ENCODE measurements at regions not wholly inside any gene's neighbourhood (a gene's known extent, or its start where the extent isn't known, plus 50 kb on each side); places are given as distances from the start of the nearest gene placed in this dataset.

DNA sequence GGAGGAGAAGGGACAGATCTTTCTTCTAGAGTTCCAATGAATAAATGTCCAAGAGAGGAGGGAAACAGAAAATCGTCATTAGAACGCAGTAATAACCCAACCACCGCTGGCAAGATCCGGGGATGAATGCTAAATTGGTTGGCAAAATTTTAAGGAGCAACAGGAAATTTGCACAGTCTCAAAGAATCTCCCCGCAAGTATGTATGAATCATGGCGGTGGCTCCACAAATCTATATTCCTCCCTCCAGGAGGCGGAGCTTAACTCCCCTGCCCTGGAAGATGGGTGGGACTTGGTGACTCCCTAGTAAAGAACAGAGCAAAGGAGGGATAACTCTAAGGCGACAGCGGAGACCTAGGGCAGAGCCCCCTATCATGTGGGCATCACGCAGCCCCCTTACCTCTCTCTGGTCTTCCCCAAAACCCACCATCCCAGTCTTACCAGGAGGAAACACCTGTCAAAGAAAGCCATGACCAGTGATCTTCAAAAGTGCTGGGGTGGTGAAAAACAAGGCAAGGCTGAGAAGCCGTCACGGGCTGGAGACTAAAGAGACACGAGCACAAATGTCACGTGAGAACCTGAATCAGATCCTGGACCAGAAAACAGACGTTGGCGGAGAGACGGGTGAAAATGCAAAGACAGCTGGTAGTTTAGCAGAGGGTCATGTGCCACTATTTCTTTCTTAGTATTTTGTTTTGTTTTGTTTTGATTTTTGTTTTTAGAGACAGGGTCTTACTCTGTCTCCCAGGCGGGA, 125.8 kb downstream of the NCOR2 start:
- ChIA-PET POLR2A (ENCODE audit: partially characterized antibody) (no interaction called here), CTCF (ENCODE audit: partially characterized antibody) (no interaction called here)
- no peak for DNase-seq
- Histone ChIP-seq H3K4me3 (ENCODE audit: low read length in 2 of 2) (no peak overlapping the region), H3K27ac (ENCODE audit: low read depth, low read length) (no peak overlapping the region), H3K4me1 (ENCODE audit: insufficient read depth, low read length) (peaks cover 10% of the 10 kb centered on the region), H3K36me3 (ENCODE audit: insufficient read depth, low read length) (peaks cover 8% of the 10 kb centered on the region), H3K27me3 (ENCODE audit: insufficient read depth, low read length) (no peaks in the 10 kb centered on the region), H3K9me3 (ENCODE audit: control insufficient read depth in 1 of 2, low read length in 2 of 2) (no peaks in the 10 kb centered on the region)
- no peaks in the 10 kb centered on the region for H3K27me3 Mint-ChIP-seq
- H3K27ac Mint-ChIP-seq = peak overlapping the region in 5 of 7 donors; percentile 29 to 65 (median 57)
- intact Hi-C loops (cut with micrococcal nuclease) = no loop called here
- no peak overlapping the region for H3K4me3 Mint-ChIP-seq
- no peaks in the 10 kb centered on the region for H3K9me3 Mint-ChIP-seq
- H3K4me1 Mint-ChIP-seq = peaks cover 9 to 37% (median 17%) of the 10 kb centered on the region in 4 donors
- H3K36me3 Mint-ChIP-seq = peaks cover 27 to 41% of the 10 kb centered on the region in 2 donors

DNA sequence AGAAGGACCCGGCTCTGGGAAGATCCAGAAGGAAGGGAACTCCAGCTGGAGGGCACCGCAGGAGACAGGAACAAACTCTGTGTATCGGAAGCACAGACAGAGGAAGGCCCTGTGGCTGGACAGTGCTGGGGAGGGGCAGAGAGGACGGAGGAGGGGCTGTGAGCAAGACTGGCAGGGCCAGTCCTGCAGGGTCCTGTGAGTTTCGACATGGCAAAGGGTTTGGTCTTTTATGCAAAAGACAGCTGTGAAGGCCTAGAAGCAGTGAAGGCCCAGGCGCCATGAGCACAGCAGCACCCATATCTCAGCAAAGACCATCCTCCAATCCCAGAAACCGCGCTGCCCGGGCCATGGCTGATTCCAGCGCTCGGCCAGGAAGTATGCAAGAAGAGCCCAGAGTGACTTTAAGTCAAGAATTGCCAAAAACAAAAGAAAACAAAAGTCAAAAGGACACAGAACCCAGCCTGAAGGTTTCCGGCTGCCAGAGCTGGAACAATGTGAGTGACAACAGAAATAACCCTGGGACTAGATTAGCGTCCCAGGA, 126.5 kb downstream of the NCOR2 start:
- no peaks in the 10 kb centered on the region for H3K27me3 Mint-ChIP-seq
- Histone ChIP-seq H3K27me3 (ENCODE audit: insufficient read depth, low read length) (no peaks in the 10 kb centered on the region), H3K36me3 (ENCODE audit: insufficient read depth, low read length) (peaks cover 8% of the 10 kb centered on the region), H3K9me3 (ENCODE audit: control insufficient read depth in 1 of 2, low read length in 2 of 2) (no peaks in the 10 kb centered on the region), H3K4me1 (ENCODE audit: insufficient read depth, low read length) (peaks cover 10% of the 10 kb centered on the region), H3K4me3 (ENCODE audit: low read length in 2 of 2) (no peak overlapping the region), H3K27ac (ENCODE audit: low read depth, low read length) (no peak overlapping the region)
- DNase-seq = no peak
- H3K4me3 Mint-ChIP-seq = no peak overlapping the region
- H3K4me1 Mint-ChIP-seq = peaks cover 5 to 32% (median 18%) of the 10 kb centered on the region in 4 donors
- CTCF ChIA-PET (ENCODE audit: partially characterized antibody) = no interaction called here
- intact Hi-C loops (cut with micrococcal nuclease) = no loop called here
- POLR2A ChIA-PET (ENCODE audit: partially characterized antibody) = no interaction called here
- peaks cover 22 to 41% of the 10 kb centered on the region in 2 donors for H3K36me3 Mint-ChIP-seq
- peak overlapping the region in 4 of 7 donors; percentile 23 to 43 (median 36) for H3K27ac Mint-ChIP-seq
- H3K9me3 Mint-ChIP-seq = no peaks in the 10 kb centered on the region

DNA sequence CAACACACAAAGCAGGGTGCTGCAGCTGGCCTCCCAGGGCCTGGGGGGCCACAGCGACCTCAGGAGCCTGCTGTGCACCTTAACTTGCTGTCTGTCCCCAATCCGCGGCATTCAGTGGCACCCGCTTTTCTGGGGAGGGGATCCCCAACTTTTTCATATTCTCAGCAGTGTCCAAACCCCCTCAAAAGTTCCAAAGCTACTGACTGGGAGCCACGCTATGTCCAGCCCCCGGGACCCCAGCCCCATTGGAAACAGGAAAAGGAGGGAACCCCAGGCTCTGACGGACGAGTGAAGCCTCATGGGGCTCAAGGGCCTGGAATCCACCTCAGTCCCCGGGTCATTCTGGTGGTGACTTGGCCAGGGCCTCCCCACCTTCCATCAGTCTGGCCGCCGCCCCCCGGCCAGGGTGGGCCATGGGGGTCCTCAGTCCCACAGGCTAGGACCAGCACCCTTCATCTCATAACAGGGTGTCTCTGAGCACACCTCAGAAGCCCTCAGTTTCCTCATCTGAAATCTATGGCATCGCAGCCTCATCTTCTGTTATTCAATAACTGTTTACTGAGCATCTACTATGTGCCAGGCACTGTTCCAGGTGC, 127.3 kb downstream of the NCOR2 start:
- ChIA-PET POLR2A (ENCODE audit: partially characterized antibody) (no interaction called here), CTCF (ENCODE audit: partially characterized antibody) (no interaction called here)
- Mint-ChIP-seq H3K4me1 (peaks cover 7 to 37% (median 18%) of the 10 kb centered on the region in 4 donors), H3K27ac (peak overlapping the region in 1 of 7 donors; percentile 15), H3K36me3 (peaks cover 22 to 44% of the 10 kb centered on the region in 2 donors), H3K27me3 (no peaks in the 10 kb centered on the region), H3K9me3 (no peaks in the 10 kb centered on the region), H3K4me3 (no peak overlapping the region)
- Histone ChIP-seq H3K36me3 (ENCODE audit: insufficient read depth, low read length) (peaks cover 8% of the 10 kb centered on the region), H3K9me3 (ENCODE audit: control insufficient read depth in 1 of 2, low read length in 2 of 2) (no peaks in the 10 kb centered on the region), H3K4me3 (ENCODE audit: low read length in 2 of 2) (no peak overlapping the region), H3K27me3 (ENCODE audit: insufficient read depth, low read length) (no peaks in the 10 kb centered on the region), H3K27ac (ENCODE audit: low read depth, low read length) (no peak overlapping the region), H3K4me1 (ENCODE audit: insufficient read depth, low read length) (peaks cover 10% of the 10 kb centered on the region)
- DNase-seq = no peak
- intact Hi-C loops (cut with micrococcal nuclease) = no loop called here

DNA sequence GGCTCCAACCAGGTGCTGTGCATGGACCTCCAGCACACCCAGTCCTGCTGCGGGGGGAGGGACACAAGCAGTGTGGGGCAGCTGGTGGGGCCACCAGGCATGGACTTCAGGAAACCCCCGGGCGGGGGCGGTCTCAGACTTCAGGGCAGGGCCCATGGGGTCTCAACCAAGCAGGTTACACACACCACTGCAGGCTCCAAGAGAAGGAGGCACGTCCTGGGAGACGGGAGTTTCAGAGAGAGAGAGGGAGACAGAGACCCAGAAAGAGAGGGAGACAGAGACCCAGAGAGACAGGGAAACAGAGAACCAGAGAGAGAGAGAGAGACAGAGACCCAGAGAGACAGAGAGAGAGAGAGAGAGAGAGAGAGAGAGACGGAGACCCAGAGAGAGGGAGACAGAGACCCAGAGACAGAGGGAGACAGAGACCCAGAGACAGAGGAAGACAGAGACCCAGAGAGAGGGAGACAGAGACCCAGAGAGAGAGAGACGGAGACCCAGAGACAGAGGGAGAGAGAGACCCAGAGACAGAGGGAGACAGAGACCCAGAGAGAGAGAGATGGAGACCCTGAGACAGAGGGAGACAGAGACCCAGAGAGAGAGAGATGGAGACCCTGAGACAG, 128.9 kb downstream of the NCOR2 start:
- peaks cover 7 to 26% (median 12%) of the 10 kb centered on the region in 4 donors for H3K4me1 Mint-ChIP-seq
- no peaks in the 10 kb centered on the region for H3K9me3 ChIP-seq (ENCODE audit: control insufficient read depth in 1 of 2, low read length in 2 of 2)
- CTCF ChIA-PET (ENCODE audit: partially characterized antibody) = no interaction called here
- no peak overlapping the region for H3K4me3 Mint-ChIP-seq
- peak overlapping the region; percentile 23 for H3K27ac ChIP-seq (ENCODE audit: low read depth, low read length)
- POLR2A ChIA-PET (ENCODE audit: partially characterized antibody) = no interaction called here
- H3K36me3 Mint-ChIP-seq = peaks cover 10 to 41% of the 10 kb centered on the region in 2 donors
- intact Hi-C loops (cut with micrococcal nuclease) = no loop called here
- H3K27me3 ChIP-seq (ENCODE audit: insufficient read depth, low read length) = no peaks in the 10 kb centered on the region
- H3K4me3 ChIP-seq (ENCODE audit: low read length in 2 of 2) = no peak overlapping the region
- peaks cover 10% of the 10 kb centered on the region for H3K4me1 ChIP-seq (ENCODE audit: insufficient read depth, low read length)
- H3K9me3 Mint-ChIP-seq = no peaks in the 10 kb centered on the region
- no peaks in the 10 kb centered on the region for H3K27me3 Mint-ChIP-seq
- H3K36me3 ChIP-seq (ENCODE audit: insufficient read depth, low read length) = peaks cover 8% of the 10 kb centered on the region
- no peak overlapping the region for H3K27ac Mint-ChIP-seq
- DNase-seq = no peak

DNA sequence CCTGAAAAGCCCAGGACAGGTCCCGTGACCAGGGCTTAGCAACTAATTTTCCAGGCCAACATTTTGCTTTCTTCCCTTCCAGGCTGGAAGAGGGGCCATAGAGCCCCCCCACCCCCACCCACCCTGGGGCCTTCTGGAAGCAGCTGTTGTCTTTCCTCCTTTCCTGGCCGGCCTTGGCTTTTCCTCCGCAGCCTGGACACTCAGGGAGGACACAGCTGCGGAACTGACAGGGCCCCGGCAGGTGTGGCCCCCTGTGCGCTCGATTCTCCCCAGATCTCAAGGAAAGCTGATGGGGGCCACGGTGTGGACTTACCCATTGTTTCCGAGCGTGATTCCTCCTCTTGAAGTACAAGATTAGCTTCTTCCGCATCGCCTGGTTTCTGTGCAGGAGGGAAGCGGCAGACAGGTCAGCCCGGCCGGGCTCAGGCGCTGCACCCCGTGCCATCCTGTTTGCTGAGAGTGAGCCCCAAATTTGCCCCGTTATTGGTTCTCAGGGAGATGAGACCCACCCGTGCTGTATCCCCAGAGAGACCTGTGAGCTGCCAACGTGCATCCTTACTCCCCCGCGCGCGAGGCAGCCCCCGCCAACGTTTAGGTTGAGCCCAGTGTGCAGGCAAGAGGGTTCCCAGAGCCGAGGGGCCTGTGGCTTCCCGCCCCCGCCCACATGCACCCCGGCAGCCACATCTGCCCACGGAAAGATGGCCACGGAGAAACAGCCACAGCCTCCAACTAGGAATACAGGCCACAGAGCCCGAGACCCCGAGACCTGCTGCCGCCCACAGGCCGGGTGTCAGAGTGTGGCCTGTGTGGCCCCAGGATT, 129.6 kb downstream of the NCOR2 start:
- no peaks in the 10 kb centered on the region for H3K27me3 Mint-ChIP-seq
- Histone ChIP-seq H3K36me3 (ENCODE audit: insufficient read depth, low read length) (peaks cover 4% of the 10 kb centered on the region), H3K4me1 (ENCODE audit: insufficient read depth, low read length) (peaks cover 10% of the 10 kb centered on the region), H3K4me3 (ENCODE audit: low read length in 2 of 2) (no peak overlapping the region), H3K9me3 (ENCODE audit: control insufficient read depth in 1 of 2, low read length in 2 of 2) (no peaks in the 10 kb centered on the region), H3K27ac (ENCODE audit: low read depth, low read length) (no peak overlapping the region), H3K27me3 (ENCODE audit: insufficient read depth, low read length) (no peaks in the 10 kb centered on the region)
- H3K9me3 Mint-ChIP-seq = no peaks in the 10 kb centered on the region
- H3K4me1 Mint-ChIP-seq = peaks cover 7 to 26% (median 11%) of the 10 kb centered on the region in 4 donors
- H3K4me3 Mint-ChIP-seq = no peak overlapping the region
- DNase-seq = no peak
- intact Hi-C loops (cut with micrococcal nuclease) = no loop called here
- peaks cover 10 to 39% of the 10 kb centered on the region in 2 donors for H3K36me3 Mint-ChIP-seq
- CTCF ChIA-PET (ENCODE audit: partially characterized antibody) = no interaction called here
- POLR2A ChIA-PET (ENCODE audit: partially characterized antibody) = no interaction called here
- peak overlapping the region in 2 of 7 donors; percentile 30 to 48 for H3K27ac Mint-ChIP-seq

DNA sequence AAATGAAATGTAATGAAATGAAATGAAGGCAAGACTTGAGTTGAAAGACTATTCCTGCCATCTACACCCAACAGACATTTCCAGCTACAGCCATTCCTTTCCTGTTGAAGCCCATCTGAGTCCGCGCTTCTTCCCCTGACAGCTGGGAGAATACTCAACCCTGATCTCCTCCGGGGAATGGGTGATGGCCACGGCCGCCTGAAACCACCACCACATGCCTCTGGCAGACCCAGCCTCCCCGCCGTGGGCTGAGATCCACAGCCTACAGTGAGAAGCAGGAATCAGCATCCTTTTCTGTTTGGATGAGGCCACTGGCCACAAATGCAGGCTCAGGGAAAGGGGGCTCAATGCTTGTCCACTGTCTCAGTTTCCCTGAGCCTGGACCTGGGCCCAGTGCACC, 130.3 kb downstream of the NCOR2 start:
- Mint-ChIP-seq H3K9me3 (no peaks in the 10 kb centered on the region), H3K27ac (peak overlapping the region in 1 of 7 donors; percentile 83), H3K36me3 (peaks cover 5 to 33% of the 10 kb centered on the region in 2 donors), H3K4me3 (no peak overlapping the region), H3K4me1 (peaks cover 5 to 19% (median 8%) of the 10 kb centered on the region in 4 donors), H3K27me3 (no peaks in the 10 kb centered on the region)
- Histone ChIP-seq H3K4me3 (ENCODE audit: low read length in 2 of 2) (no peak overlapping the region), H3K27me3 (ENCODE audit: insufficient read depth, low read length) (no peaks in the 10 kb centered on the region), H3K9me3 (ENCODE audit: control insufficient read depth in 1 of 2, low read length in 2 of 2) (no peaks in the 10 kb centered on the region), H3K4me1 (ENCODE audit: insufficient read depth, low read length) (peaks cover 10% of the 10 kb centered on the region), H3K27ac (ENCODE audit: low read depth, low read length) (no peak overlapping the region), H3K36me3 (ENCODE audit: insufficient read depth, low read length) (no peaks in the 10 kb centered on the region)
- DNase-seq = no peak
- intact Hi-C loops (cut with micrococcal nuclease) = no loop called here
- POLR2A ChIA-PET (ENCODE audit: partially characterized antibody) = no interaction called here
- CTCF ChIA-PET (ENCODE audit: partially characterized antibody) = no interaction called here

DNA sequence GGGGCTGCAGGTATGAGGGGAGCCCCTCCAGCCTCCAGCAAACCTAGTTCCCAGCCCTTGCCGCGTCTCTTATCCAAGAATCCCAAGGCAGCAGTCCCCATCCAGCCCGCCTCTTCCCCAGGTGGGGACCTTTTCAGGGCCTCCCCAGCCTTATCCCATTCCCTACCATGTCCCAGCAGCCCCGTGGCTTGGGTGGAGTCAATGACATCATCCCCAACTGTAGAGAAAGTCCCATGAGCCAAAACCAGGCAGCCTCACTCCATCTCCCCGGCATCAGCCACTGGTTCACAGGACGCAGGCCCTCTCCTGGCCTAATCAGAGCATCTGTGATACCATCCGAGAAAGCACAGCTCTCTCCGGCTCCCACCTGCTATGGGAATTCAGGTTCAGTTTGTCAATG, 131.0 kb downstream of the NCOR2 start:
- no peaks in the 10 kb centered on the region for H3K9me3 Mint-ChIP-seq
- no peaks in the 10 kb centered on the region for H3K27me3 ChIP-seq (ENCODE audit: insufficient read depth, low read length)
- intact Hi-C loops (cut with micrococcal nuclease) = no loop called here
- H3K36me3 ChIP-seq (ENCODE audit: insufficient read depth, low read length) = no peaks in the 10 kb centered on the region
- H3K27me3 Mint-ChIP-seq = no peaks in the 10 kb centered on the region
- peaks cover 0 to 33% of the 10 kb centered on the region in 2 donors for H3K36me3 Mint-ChIP-seq
- H3K4me3 ChIP-seq (ENCODE audit: low read length in 2 of 2) = no peak overlapping the region
- no peak overlapping the region for H3K27ac ChIP-seq (ENCODE audit: low read depth, low read length)
- POLR2A ChIA-PET (ENCODE audit: partially characterized antibody) = no interaction called here
- CTCF ChIA-PET (ENCODE audit: partially characterized antibody) = no interaction called here
- peaks cover 10% of the 10 kb centered on the region for H3K4me1 ChIP-seq (ENCODE audit: insufficient read depth, low read length)
- no peak overlapping the region for H3K4me3 Mint-ChIP-seq
- no peaks in the 10 kb centered on the region for H3K9me3 ChIP-seq (ENCODE audit: control insufficient read depth in 1 of 2, low read length in 2 of 2)
- peak overlapping the region in 2 of 7 donors; percentile 25 to 84 for H3K27ac Mint-ChIP-seq
- peaks cover 9 to 16% (median 12%) of the 10 kb centered on the region in 4 donors for H3K4me1 Mint-ChIP-seq
- DNase-seq = no peak
